ENCODE measurements at regions not wholly inside any gene's neighbourhood (a gene's known extent, or its start where the extent isn't known, plus 50 kb on each side); places are given as distances from the start of the nearest gene placed in this dataset.

DNA sequence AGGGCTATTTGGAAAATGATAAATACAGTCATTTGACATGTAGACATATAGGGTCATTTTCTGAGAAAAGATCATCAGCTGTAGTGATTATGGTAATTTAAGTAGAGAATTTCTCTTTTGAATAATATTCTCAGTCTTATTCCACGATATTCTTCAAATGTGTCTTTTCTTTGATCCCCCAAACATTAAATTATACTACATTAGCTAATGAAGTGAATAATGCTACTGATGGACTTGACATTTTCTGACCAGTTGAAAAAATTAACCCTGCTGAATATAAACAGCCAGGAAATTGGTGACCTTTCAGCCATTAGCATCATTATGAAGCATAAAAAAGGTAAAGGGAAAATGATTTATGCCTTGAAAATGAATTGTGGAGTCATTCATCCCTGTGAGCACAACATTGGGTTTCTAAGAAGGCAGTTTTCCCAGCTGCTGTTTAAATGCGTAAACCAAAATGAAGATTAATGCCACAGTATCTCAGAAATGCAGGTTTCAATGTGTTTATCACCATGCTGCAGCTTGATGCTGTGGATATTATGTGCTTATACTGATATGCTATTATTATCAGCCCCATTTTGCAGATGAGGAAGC lies 489.1 kb downstream of the KCTD16 start:
- TF ChIP-seq POLR2AphosphoS5 (IDR thresholded peaks at IDR 0.05): no peak
- TF ChIP-seq, protein P1, sequence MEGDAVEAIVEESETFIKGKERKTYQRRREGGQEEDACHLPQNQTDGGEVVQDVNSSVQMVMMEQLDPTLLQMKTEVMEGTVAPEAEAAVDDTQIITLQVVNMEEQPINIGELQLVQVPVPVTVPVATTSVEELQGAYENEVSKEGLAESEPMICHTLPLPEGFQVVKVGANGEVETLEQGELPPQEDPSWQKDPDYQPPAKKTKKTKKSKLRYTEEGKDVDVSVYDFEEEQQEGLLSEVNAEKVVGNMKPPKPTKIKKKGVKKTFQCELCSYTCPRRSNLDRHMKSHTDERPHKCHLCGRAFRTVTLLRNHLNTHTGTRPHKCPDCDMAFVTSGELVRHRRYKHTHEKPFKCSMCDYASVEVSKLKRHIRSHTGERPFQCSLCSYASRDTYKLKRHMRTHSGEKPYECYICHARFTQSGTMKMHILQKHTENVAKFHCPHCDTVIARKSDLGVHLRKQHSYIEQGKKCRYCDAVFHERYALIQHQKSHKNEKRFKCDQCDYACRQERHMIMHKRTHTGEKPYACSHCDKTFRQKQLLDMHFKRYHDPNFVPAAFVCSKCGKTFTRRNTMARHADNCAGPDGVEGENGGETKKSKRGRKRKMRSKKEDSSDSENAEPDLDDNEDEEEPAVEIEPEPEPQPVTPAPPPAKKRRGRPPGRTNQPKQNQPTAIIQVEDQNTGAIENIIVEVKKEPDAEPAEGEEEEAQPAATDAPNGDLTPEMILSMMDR (IDR thresholded peaks at IDR 0.05): no peak
- no peak for TF ChIP-seq EP300 (IDR thresholded peaks at IDR 0.05)

All from stomach (tissue), 4 donors.